Body of pancreas (tissue), 4 donors: ENCODE measurements at regions not wholly inside any gene's neighbourhood (a gene's known extent, or its start where the extent isn't known, plus 50 kb on each side); places are given as distances from the start of the nearest gene placed in this dataset.

Experiments
- ATAC-seq: fragments of 150-250 bp; one replicate; pipeline ENCODE4 v1.9.1; 2016
- DNase-seq, 4 donors: peaks; one replicate each; pipeline ENCODE4 v3.0.0-alpha.2; 2019
- H3K27ac ChIP-seq, 4 donors: fragments of 200-600 bp; sonication (generic); 1 replicate in 3 of 4; 2 replicates in 1 of 4; pipeline versions ENCODE4 v1.5.1 to v1.6.1; 2016 to 2019; ENCODE audit warnings: mild to moderate bottlenecking in 1 of 4, mixed read lengths in 1 of 4, moderate library complexity in 1 of 4
- H3K27me3 ChIP-seq, 2 donors: fragments of 200-600 bp; sonication (generic); one replicate each; pipeline ENCODE4 v1.6.0; 2016; ENCODE audit warnings: mild to moderate bottlenecking in 1 of 2
- H3K36me3 ChIP-seq, 2 donors: fragments of 200-600 bp; sonication (generic); replicated peaks in 1 of 2; 2 replicates each; pipeline ENCODE4 v1.5.1; 2016; ENCODE audit warnings: low read depth in 2 of 2; ENCODE audit not compliant: insufficient read depth in 1 of 2
- H3K4me1 ChIP-seq: fragments of 200-600 bp; sonication (generic); one replicate; pipeline ENCODE4 v1.6.0; 2016
- H3K4me3 ChIP-seq, 2 donors: fragments of 200-600 bp; sonication (generic); 1 replicate in 1 of 2; 2 replicates in 1 of 2; pipeline ENCODE4 v1.5.1; 2016 to 2019
- H3K9me3 ChIP-seq, 3 donors: fragments of 200-600 bp; sonication (generic); 1 replicate in 2 of 3; 2 replicates in 1 of 3; pipeline ENCODE4 v1.5.1; 2016
- POLR2A ChIP-seq, 3 donors: fragments of 450-650 bp; IDR thresholded peaks; one replicate each; pipeline ENCODE4 v1.6.1; 2016; ENCODE audit warnings: antibody characterized with exemption in 3 of 3, mild to moderate bottlenecking in 2 of 3
- WGBS, 2 donors: methylation state at CpG; one replicate each; pipeline ENCODE4 v1.1.5; 2017; 5-methylcytosine and 5-hydroxymethylcytosine counted together
- intact Hi-C: fragments of 100-400 bp; cut with DNase I; formaldehyde crosslinking; loops from one replicate; pipeline ENCODE4 v1.15.1; 2023
- TF ChIP-seq, protein P1 (sequence below), 7 experiments: fragments of 450-650 bp in 4 of 7; fragments of 200-600 bp in 3 of 7; sonication (generic) in 3 of 7; IDR thresholded peaks; one replicate each; pipeline ENCODE4 v1.5.1; 2016 to 2019; ENCODE audit warnings: antibody characterized with exemption in 7 of 7

DNA sequence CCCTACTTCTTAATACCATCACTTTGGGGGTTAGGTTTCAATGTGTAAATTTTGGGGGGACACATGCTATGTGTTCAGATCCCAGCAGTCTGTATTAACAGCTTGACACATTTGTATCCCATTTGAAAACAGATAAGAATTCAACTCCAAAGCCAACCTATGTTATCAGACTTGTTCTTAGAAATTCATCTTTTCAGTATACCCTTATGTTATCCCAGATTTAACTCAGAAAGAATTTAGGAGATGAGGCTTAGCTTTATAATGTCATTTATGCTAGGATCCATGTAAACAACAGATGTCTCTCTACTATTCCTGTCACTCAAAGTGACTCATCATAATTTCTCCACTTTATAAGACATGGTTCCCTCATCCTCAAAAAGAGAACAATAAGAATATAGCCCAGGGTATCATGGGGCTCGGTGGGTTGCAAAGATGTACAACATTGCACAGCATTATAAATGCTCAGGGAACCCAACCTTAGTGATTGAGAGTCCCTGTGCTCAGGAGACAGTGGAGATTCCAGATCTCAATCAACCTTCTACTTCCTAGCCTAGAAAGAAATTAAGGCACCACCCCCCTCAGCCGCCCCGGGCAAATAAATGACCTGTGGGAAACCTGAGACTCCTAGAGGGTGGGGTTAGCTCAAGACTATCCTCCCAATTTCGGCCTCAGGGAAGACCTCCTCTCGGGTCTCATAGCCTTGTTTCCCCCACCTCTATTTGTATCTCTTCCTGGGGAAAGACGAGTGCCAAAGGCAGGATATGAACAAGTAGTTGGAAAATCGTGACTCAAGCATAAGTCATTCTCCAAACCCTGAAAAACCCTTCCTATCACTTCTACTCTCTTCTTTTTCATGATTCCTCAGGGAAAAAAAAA is 265.1 kb upstream of the CAMK1G start:
- Histone ChIP-seq H3K27me3 (no peaks in the 10 kb centered on the region), H3K4me3 (no peak overlapping the region), H3K36me3 (no peaks in the 10 kb centered on the region), H3K27ac (no peak overlapping the region), H3K4me1 (no peaks in the 10 kb centered on the region), H3K9me3 (no peaks in the 10 kb centered on the region)
- WGBS, 2 donors = 55 to 57% methylated on average over 6 to 7 of the region's 7 CpGs
- ATAC-seq = no peak
- TF ChIP-seq, protein P1, sequence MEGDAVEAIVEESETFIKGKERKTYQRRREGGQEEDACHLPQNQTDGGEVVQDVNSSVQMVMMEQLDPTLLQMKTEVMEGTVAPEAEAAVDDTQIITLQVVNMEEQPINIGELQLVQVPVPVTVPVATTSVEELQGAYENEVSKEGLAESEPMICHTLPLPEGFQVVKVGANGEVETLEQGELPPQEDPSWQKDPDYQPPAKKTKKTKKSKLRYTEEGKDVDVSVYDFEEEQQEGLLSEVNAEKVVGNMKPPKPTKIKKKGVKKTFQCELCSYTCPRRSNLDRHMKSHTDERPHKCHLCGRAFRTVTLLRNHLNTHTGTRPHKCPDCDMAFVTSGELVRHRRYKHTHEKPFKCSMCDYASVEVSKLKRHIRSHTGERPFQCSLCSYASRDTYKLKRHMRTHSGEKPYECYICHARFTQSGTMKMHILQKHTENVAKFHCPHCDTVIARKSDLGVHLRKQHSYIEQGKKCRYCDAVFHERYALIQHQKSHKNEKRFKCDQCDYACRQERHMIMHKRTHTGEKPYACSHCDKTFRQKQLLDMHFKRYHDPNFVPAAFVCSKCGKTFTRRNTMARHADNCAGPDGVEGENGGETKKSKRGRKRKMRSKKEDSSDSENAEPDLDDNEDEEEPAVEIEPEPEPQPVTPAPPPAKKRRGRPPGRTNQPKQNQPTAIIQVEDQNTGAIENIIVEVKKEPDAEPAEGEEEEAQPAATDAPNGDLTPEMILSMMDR (IDR thresholded peaks at IDR 0.05) = no peak
- no peak for TF ChIP-seq POLR2A (IDR thresholded peaks at IDR 0.05)
- DNase-seq = no peak
- intact Hi-C loops = no loop called here

DNA sequence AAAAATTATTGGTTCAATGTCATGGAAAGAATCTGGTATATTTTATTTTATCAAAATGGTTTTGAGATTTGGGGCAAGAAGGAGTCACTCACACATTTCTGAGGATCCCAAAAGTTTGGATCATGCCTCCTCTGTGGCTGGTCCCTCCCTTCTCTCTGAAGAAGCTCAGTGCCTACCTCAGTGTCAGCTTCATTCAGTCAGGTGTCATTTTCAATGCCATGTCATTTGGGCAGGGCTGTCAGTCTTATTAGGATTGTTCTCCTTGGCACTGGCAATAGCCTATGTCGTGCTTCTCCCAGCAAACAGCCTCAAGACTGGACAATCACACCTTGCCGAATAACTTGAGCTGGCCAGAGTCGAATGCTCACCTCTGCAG is 264.5 kb upstream of the CAMK1G start:
- H3K36me3 ChIP-seq = no peaks in the 10 kb centered on the region
- H3K4me3 ChIP-seq = no peak overlapping the region
- no peaks in the 10 kb centered on the region for H3K9me3 ChIP-seq
- no peak overlapping the region for H3K27ac ChIP-seq
- ATAC-seq (no peak), DNase-seq (no peak)
- intact Hi-C loops = no loop called here
- H3K4me1 ChIP-seq = no peaks in the 10 kb centered on the region
- TF ChIP-seq, protein P1 (IDR thresholded peaks at IDR 0.05) = no peak
- no peak for TF ChIP-seq POLR2A (IDR thresholded peaks at IDR 0.05)
- H3K27me3 ChIP-seq = no peaks in the 10 kb centered on the region
- WGBS, 2 donors = 58 to 83% methylated on average over 3 of the region's 3 CpGs

DNA sequence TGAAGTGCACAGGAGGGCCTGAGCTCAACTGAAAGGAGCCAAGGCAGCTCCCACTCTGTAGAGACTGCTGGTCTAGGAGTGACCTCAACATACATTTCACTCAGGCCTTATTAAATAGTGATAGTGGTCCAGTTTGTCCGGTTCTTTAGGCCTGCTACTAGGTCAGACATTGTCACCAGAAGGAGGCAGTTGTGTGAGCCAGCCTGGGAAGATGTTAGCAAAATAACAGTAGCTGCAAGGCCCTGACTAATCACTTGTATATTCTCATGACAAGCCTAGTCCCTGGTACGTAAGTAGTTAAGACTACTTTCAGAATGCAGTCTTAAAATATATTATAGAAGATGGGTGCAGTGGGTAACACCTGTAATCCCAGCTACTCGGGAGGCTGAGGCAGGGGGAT is 264.0 kb upstream of the CAMK1G start:
- no peak overlapping the region for H3K27ac ChIP-seq
- no peaks in the 10 kb centered on the region for H3K36me3 ChIP-seq
- WGBS, 2 donors = 77 to 84% methylated on average over 3 of the region's 3 CpGs
- H3K9me3 ChIP-seq = no peaks in the 10 kb centered on the region
- no peaks in the 10 kb centered on the region for H3K27me3 ChIP-seq
- no peak for TF ChIP-seq POLR2A (IDR thresholded peaks at IDR 0.05)
- TF ChIP-seq, protein P1 (IDR thresholded peaks at IDR 0.05) = no peak
- no peaks in the 10 kb centered on the region for H3K4me1 ChIP-seq
- intact Hi-C loops = no loop called here
- no peak overlapping the region for H3K4me3 ChIP-seq
- DNase-seq (no peak), ATAC-seq (no peak)

DNA sequence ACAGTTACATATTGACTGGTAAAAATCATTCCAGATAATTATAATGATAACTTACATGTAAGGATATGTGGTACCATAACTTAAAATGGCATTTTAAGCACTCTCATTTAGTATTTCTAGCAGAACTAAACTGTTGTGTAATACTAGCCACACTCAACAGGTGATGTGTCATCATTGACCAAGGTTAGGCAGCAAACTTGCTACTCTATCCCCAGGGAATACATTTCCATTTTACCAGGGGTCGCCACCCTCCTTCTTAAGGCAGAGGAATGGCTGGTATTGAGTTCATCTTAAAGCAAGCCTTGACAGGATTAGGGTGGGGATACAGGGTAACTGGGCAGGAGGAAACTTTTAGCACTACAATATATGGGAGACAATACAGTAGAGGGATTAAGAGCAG is 259.8 kb upstream of the CAMK1G start:
- no peaks in the 10 kb centered on the region for H3K36me3 ChIP-seq
- no peaks in the 10 kb centered on the region for H3K4me1 ChIP-seq
- no peak overlapping the region for H3K27ac ChIP-seq
- H3K9me3 ChIP-seq = no peaks in the 10 kb centered on the region
- no peak for TF ChIP-seq POLR2A (IDR thresholded peaks at IDR 0.05)
- TF ChIP-seq, protein P1 (IDR thresholded peaks at IDR 0.05) = no peak
- intact Hi-C loops = no loop called here
- ATAC-seq (no peak), DNase-seq (no peak)
- no peak overlapping the region for H3K4me3 ChIP-seq
- H3K27me3 ChIP-seq = no peaks in the 10 kb centered on the region
- WGBS, 2 donors = 82 to 91% methylated on average over 1 of the region's 1 CpG
